ENCODE measurements at regions not wholly inside any gene's neighbourhood (a gene's known extent, or its start where the extent isn't known, plus 50 kb on each side); places are given as distances from the start of the nearest gene placed in this dataset.

DNA sequence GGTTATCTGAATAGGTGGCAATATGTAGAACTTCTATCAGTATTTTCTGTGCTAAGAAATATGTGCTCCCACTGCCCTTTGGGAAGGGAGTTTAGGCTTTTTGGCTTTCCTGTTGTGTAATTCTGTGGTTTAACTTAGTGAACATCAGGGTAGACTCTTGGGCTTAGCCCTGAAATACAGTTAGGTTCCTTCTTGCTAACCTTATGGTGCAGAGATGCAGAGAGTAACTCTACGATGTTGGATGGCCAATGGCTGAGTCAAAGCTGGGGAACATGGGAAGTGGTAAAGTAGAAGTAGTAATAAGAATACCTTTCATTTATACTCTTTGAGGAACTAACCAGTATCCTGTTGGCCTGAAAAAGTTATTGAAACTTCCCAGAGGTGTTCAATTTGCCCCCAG lies 80.8 kb upstream of the IL12A start:
- no peak overlapping the region for H3K4me2 ChIP-seq (ENCODE audit: low read depth, low read length)
- H3K9ac ChIP-seq (ENCODE audit: low read length) = no peak overlapping the region
- H3K9me2 ChIP-seq (replicated peaks; ENCODE audit: insufficient read depth, low read length) = no peaks in the 10 kb centered on the region
- no peak overlapping the region for H3K4me3 ChIP-seq (ENCODE audit: low read length)
- peaks cover 12% of the 10 kb centered on the region for H3K4me1 ChIP-seq (ENCODE audit: low read length)
- DNase-seq = no peak
- TF ChIP-seq, protein P1, sequence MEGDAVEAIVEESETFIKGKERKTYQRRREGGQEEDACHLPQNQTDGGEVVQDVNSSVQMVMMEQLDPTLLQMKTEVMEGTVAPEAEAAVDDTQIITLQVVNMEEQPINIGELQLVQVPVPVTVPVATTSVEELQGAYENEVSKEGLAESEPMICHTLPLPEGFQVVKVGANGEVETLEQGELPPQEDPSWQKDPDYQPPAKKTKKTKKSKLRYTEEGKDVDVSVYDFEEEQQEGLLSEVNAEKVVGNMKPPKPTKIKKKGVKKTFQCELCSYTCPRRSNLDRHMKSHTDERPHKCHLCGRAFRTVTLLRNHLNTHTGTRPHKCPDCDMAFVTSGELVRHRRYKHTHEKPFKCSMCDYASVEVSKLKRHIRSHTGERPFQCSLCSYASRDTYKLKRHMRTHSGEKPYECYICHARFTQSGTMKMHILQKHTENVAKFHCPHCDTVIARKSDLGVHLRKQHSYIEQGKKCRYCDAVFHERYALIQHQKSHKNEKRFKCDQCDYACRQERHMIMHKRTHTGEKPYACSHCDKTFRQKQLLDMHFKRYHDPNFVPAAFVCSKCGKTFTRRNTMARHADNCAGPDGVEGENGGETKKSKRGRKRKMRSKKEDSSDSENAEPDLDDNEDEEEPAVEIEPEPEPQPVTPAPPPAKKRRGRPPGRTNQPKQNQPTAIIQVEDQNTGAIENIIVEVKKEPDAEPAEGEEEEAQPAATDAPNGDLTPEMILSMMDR (IDR thresholded peaks at IDR 0.05; ENCODE audit: low read length) = no peak
- no peak for TF ChIP-seq EZH2 (optimal IDR thresholded peaks at IDR 0.05; ENCODE audit: low read depth, low read length)
- no peak for TF ChIP-seq EZH2phosphoT487 (IDR thresholded peaks at IDR 0.05; ENCODE audit: low read length)
- H3F3A ChIP-seq (ENCODE audit: insufficient read depth, low read length) = no peaks in the 10 kb centered on the region
- no peaks in the 10 kb centered on the region for H3K79me2 ChIP-seq (ENCODE audit: low read length)
- no peaks in the 10 kb centered on the region for H4K20me1 ChIP-seq (ENCODE audit: insufficient read depth, low read length)
- no peak overlapping the region for H3K27ac ChIP-seq (ENCODE audit: low read length)
- H3K9me3 ChIP-seq (replicated peaks; ENCODE audit: insufficient read depth, low read length) = no peaks in the 10 kb centered on the region
- H2AFZ ChIP-seq (ENCODE audit: low read length) = no peak overlapping the region
- no peaks in the 10 kb centered on the region for H3K36me3 ChIP-seq (replicated peaks; ENCODE audit: insufficient read depth, low read length)
- H3K27me3 ChIP-seq (replicated peaks; ENCODE audit: insufficient read depth, low read length) = no peaks in the 10 kb centered on the region

DNA sequence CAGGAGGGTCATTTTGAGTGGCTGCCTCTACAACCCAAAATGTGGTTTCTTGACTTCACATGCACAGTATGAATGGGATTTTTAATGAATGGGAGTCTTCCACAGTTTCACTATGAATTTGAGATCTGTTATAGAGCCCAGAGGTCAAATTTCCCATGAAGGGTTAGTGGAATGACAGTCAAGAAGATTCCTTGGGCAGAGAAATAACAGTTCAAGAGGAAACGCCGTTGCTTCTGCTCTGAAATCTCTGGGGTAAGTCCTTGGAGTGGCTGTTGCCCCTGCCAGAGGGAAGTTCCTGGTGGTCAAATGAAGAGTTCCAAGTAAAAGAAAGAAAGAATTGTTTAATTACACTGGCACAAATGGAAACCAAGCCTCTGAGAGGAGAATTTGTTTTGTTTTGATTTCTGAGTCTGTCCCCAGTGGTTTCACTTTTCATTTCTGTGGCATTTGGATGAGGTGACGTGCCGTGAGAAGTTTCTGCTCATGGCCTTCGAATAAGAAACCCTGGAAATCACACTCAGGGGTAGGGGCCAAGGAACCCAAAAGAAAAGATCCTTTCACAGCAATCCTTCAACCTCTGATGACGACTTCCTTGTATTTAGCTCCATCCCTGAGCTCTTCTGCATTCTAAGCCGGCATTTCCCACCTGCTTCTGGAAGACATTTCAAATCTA lies 77.5 kb upstream of the IL12A start:
- no peak overlapping the region for H3K27ac ChIP-seq (ENCODE audit: low read length)

DNA sequence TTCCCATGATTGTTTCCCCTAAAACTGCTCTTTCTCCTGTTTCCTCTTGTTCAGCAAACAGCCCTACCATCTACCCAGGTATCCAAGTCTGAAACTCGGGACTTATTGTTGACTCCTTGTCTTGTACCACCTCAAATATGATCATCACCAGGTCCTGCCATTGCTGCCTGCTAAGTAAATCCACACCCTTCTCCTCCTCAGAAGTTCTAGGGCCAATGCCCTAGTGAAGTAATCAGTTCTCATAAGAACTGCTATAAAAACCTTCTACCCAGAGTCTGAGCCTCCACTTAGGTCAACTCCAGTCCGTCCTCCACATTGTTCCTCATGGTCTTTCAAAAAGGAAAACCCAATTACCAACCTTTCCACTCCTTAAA lies 77.0 kb upstream of the IL12A start:
- no peaks in the 10 kb centered on the region for H3F3A ChIP-seq (ENCODE audit: insufficient read depth, low read length)
- H3K27me3 ChIP-seq (replicated peaks; ENCODE audit: insufficient read depth, low read length) = no peaks in the 10 kb centered on the region
- DNase-seq = no peak
- H3K9me3 ChIP-seq (replicated peaks; ENCODE audit: insufficient read depth, low read length) = no peaks in the 10 kb centered on the region
- H3K9ac ChIP-seq (ENCODE audit: low read length) = peak overlapping the region; percentile 38; the same call in 1 of the 2 replicates
- no peaks in the 10 kb centered on the region for H3K79me2 ChIP-seq (ENCODE audit: low read length)
- no peaks in the 10 kb centered on the region for H4K20me1 ChIP-seq (ENCODE audit: insufficient read depth, low read length)
- no peak overlapping the region for H3K27ac ChIP-seq (ENCODE audit: low read length)
- TF ChIP-seq EZH2phosphoT487 (IDR thresholded peaks at IDR 0.05; ENCODE audit: low read length) = no peak
- peak overlapping the region; percentile 54 for H3K4me3 ChIP-seq (ENCODE audit: low read length)
- H3K36me3 ChIP-seq (replicated peaks; ENCODE audit: insufficient read depth, low read length) = no peaks in the 10 kb centered on the region
- H3K9me2 ChIP-seq (replicated peaks; ENCODE audit: insufficient read depth, low read length) = no peaks in the 10 kb centered on the region
- H2AFZ ChIP-seq (ENCODE audit: low read length) = peak overlapping the region; percentile 96
- peak overlapping the region; percentile 85 for H3K4me2 ChIP-seq (ENCODE audit: low read depth, low read length)
- peaks cover 12% of the 10 kb centered on the region for H3K4me1 ChIP-seq (ENCODE audit: low read length)

More for the DNA sequence above, 77.5 kb upstream of the IL12A start:
- peak overlapping the region; percentile 85 for H3K4me2 ChIP-seq (ENCODE audit: low read depth, low read length)
- DNase-seq = peak; percentile 88
- H3K4me1 ChIP-seq (ENCODE audit: low read length) = peaks cover 12% of the 10 kb centered on the region
- no peak for TF ChIP-seq EZH2phosphoT487 (IDR thresholded peaks at IDR 0.05; ENCODE audit: low read length)
- TF ChIP-seq, protein P1 (IDR thresholded peaks at IDR 0.05; ENCODE audit: low read length) = 0 out of 2 replicates have a peak, but pooled peaks have one; percentile 22
- H4K20me1 ChIP-seq (ENCODE audit: insufficient read depth, low read length) = no peaks in the 10 kb centered on the region
- H3K4me3 ChIP-seq (ENCODE audit: low read length) = peak overlapping the region; percentile 54
- no peaks in the 10 kb centered on the region for H3F3A ChIP-seq (ENCODE audit: insufficient read depth, low read length)
- peak overlapping the region; percentile 38; the same call in 1 of the 2 replicates for H3K9ac ChIP-seq (ENCODE audit: low read length)
- no peaks in the 10 kb centered on the region for H3K36me3 ChIP-seq (replicated peaks; ENCODE audit: insufficient read depth, low read length)
- H3K9me3 ChIP-seq (replicated peaks; ENCODE audit: insufficient read depth, low read length) = no peaks in the 10 kb centered on the region
- no peaks in the 10 kb centered on the region for H3K79me2 ChIP-seq (ENCODE audit: low read length)
- H3K9me2 ChIP-seq (replicated peaks; ENCODE audit: insufficient read depth, low read length) = no peaks in the 10 kb centered on the region
- no peaks in the 10 kb centered on the region for H3K27me3 ChIP-seq (replicated peaks; ENCODE audit: insufficient read depth, low read length)
- peak overlapping the region; percentile 96 for H2AFZ ChIP-seq (ENCODE audit: low read length)

DNA sequence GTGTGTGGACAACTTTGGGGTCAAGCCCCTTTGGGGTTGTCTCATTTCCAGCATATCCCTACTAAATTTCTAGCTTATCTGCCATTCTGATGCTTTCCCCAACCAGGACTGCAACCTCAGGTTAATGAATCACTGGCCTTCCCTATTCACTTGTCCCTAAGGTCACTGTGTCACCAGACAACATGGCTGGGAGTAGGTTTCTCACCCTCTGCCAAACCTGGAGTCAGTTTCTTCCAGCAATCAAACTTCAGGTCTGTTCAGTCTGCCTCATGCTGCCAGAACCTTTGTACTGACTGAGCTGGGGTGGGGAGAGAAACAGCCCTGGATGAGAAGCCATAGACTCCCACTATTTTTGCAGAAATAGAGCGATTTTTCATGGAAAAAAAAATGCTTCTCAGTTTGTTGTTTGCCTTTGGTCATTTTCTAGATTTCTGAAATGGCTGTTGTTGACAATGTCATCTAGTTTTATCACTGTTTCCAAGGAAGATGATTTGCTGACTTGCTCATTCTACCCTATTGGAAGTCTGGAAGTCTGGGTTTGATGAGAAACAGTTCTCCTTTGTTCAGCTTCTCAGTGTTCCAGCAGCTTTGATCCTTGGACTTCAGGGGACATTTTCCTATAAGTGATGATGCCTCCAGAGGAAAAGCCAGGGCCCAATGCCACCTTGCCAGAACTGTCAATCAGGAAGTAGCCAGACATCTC lies 74.8 kb upstream of the IL12A start:
- no peaks in the 10 kb centered on the region for H3K36me3 ChIP-seq (replicated peaks; ENCODE audit: insufficient read depth, low read length)
- no peak overlapping the region for H2AFZ ChIP-seq (ENCODE audit: low read length)
- H3F3A ChIP-seq (ENCODE audit: insufficient read depth, low read length) = no peaks in the 10 kb centered on the region
- H3K27me3 ChIP-seq (replicated peaks; ENCODE audit: insufficient read depth, low read length) = no peaks in the 10 kb centered on the region
- H3K9ac ChIP-seq (ENCODE audit: low read length) = no peak overlapping the region
- TF ChIP-seq, protein P1 (IDR thresholded peaks at IDR 0.05; ENCODE audit: low read length) = no peak
- TF ChIP-seq EZH2 (optimal IDR thresholded peaks at IDR 0.05; ENCODE audit: low read depth, low read length) = no peak
- TF ChIP-seq EZH2phosphoT487 (IDR thresholded peaks at IDR 0.05; ENCODE audit: low read length) = no peak
- H3K4me2 ChIP-seq (ENCODE audit: low read depth, low read length) = no peak overlapping the region
- no peak overlapping the region for H3K27ac ChIP-seq (ENCODE audit: low read length)
- H4K20me1 ChIP-seq (ENCODE audit: insufficient read depth, low read length) = no peaks in the 10 kb centered on the region
- H3K4me1 ChIP-seq (ENCODE audit: low read length) = peaks cover 12% of the 10 kb centered on the region
- H3K79me2 ChIP-seq (ENCODE audit: low read length) = no peaks in the 10 kb centered on the region
- H3K9me3 ChIP-seq (replicated peaks; ENCODE audit: insufficient read depth, low read length) = no peaks in the 10 kb centered on the region
- no peaks in the 10 kb centered on the region for H3K9me2 ChIP-seq (replicated peaks; ENCODE audit: insufficient read depth, low read length)
- DNase-seq = no peak
- H3K4me3 ChIP-seq (ENCODE audit: low read length) = no peak overlapping the region

Measured in MM.1S (cell line).